ENCODE measurements at regions not wholly inside any gene's neighbourhood (a gene's known extent, or its start where the extent isn't known, plus 50 kb on each side); places are given as distances from the start of the nearest gene placed in this dataset.

DNA sequence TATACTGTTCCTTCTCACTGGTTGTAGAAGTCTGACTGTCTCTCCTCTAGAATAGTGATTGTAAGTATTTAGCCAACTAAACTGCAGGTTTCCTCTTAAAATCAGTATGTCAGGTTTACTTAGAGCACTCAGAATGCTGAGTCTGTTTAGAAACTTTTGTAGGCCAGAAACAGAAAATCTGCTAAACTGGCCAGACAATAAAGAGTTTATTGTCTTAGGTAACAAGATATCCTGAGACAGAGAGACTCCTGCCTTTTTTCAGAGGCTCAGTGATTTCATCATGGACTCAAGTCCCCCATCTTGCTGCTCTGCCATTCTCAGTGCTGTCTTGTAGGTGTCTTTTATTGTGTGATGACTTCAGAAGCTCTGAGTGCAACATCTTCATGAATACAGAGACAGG is 279.0 kb downstream of the MFSD1 start:
- no peak overlapping the region for H3K4me3 ChIP-seq
- no peaks in the 10 kb centered on the region for H3K9me3 ChIP-seq
- H3K4me1 ChIP-seq = no peaks in the 10 kb centered on the region
- no peak for ATAC-seq
- no peak for DNase-seq
- intact Hi-C loops (cut with DNase I) = no loop called here
- TF ChIP-seq, protein P1, sequence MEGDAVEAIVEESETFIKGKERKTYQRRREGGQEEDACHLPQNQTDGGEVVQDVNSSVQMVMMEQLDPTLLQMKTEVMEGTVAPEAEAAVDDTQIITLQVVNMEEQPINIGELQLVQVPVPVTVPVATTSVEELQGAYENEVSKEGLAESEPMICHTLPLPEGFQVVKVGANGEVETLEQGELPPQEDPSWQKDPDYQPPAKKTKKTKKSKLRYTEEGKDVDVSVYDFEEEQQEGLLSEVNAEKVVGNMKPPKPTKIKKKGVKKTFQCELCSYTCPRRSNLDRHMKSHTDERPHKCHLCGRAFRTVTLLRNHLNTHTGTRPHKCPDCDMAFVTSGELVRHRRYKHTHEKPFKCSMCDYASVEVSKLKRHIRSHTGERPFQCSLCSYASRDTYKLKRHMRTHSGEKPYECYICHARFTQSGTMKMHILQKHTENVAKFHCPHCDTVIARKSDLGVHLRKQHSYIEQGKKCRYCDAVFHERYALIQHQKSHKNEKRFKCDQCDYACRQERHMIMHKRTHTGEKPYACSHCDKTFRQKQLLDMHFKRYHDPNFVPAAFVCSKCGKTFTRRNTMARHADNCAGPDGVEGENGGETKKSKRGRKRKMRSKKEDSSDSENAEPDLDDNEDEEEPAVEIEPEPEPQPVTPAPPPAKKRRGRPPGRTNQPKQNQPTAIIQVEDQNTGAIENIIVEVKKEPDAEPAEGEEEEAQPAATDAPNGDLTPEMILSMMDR (IDR thresholded peaks at IDR 0.05) = no peak
- TF ChIP-seq POLR2A (IDR thresholded peaks at IDR 0.05) = no peak
- H3K36me3 ChIP-seq = no peaks in the 10 kb centered on the region
- H3K27me3 ChIP-seq = no peaks in the 10 kb centered on the region
- no peak overlapping the region for H3K27ac ChIP-seq

DNA sequence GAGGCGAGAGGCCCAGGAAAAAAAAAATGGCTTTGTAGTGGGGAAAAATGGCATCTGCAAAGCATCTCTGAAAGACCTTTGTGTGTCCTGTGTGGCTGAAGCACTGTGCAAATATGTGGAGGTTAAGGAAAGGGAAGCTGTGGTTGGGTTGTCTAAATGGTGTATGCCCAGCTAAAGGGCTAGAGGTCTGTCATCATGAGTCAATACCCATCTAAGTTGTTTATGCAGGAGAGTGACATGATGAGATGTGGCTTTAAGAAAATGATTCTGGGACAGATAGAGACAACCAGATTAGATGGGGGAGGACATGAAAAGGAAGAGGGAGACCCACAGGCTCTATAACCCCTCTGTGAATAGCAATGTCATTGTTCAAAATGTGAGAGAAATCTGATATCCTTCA is 280.7 kb downstream of the MFSD1 start:
- no peak for ATAC-seq
- H3K4me1 ChIP-seq = no peaks in the 10 kb centered on the region
- no peaks in the 10 kb centered on the region for H3K36me3 ChIP-seq
- WGBS (ENCODE audit: insufficient coverage, low coverage, low lambda C conversion rate, missing lambda C conversion rate) = 79% methylated on average over 1 of the region's 1 CpG
- H3K9me3 ChIP-seq = no peaks in the 10 kb centered on the region
- H3K4me3 ChIP-seq = no peak overlapping the region
- DNase-seq = no peak
- TF ChIP-seq POLR2A (IDR thresholded peaks at IDR 0.05) = no peak
- TF ChIP-seq, protein P1 (IDR thresholded peaks at IDR 0.05) = no peak
- H3K27me3 ChIP-seq = no peaks in the 10 kb centered on the region
- intact Hi-C loops (cut with DNase I) = no loop called here
- no peak overlapping the region for H3K27ac ChIP-seq

DNA sequence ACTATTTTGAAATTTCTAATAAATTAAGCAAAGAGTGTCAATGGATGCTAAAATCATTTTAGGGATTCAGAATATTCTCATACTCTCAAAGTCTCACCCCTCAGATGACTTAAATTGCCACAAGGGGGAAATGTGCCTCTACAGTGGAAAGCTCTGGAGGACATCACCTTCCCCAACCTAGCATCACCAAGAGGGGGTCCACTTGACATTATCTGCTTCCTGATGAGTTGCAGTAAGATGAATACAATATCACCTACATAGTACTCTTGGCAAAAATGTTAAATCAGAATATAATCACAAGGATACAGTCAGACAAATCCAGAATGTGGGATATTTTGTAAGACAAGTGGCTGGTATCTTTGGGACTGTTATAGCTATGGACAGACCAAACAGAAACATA is 290.1 kb downstream of the MFSD1 start:
- TF ChIP-seq, protein P1 (IDR thresholded peaks at IDR 0.05) = peak in 1 of 4 donors; percentile 23
- no peak for TF ChIP-seq POLR2A (IDR thresholded peaks at IDR 0.05)
- no peak overlapping the region for H3K27ac ChIP-seq
- no peaks in the 10 kb centered on the region for H3K27me3 ChIP-seq
- no peak for DNase-seq
- H3K4me1 ChIP-seq = no peaks in the 10 kb centered on the region
- intact Hi-C loops (cut with DNase I) = no loop called here
- ATAC-seq = no peak
- no peaks in the 10 kb centered on the region for H3K36me3 ChIP-seq
- no peak overlapping the region for H3K4me3 ChIP-seq
- H3K9me3 ChIP-seq = no peaks in the 10 kb centered on the region

DNA sequence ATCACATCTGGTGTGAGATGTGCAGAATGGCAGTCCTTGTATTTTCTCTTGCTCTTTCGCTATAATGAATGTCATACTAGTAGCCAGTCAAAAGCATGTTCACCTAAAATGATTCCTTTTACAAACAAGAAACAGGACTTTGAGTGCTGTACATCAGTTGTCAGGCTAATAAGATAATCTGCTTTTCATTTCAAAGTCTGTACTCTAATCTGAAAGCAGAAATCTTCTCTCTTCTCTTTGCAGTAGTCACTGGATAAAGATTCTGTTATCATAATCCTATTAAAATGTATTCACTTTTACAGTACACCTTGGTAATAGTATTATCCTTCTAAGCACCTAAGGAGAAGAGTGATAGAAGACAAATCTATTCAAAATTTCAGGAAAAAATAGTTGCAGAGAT is 300.1 kb downstream of the MFSD1 start:
- intact Hi-C loops (cut with DNase I) = no loop called here

DNA sequence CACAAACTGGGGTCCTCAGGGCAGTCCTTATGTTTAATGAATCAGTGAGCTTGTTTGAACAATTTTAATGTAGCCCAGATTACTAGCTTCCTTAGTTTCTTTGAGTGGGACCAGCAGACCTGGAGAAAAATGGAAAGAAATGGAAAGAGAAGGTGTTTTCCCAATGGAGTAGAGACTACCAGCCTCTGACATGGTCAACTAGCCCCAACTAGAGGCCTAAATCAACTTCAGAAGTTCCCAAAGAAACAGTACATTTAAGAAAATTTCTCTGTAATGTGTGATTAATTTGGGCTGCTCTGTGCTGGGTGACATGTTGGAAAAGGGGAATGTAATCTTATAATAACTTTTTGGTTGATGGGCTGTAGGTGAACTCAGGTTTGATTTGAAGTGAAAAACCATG is 310.9 kb downstream of the MFSD1 start:
- Histone ChIP-seq H3K27ac (no peak overlapping the region), H3K36me3 (no peaks in the 10 kb centered on the region), H3K4me1 (no peaks in the 10 kb centered on the region), H3K9me3 (no peaks in the 10 kb centered on the region), H3K4me3 (no peak overlapping the region), H3K27me3 (no peaks in the 10 kb centered on the region)
- no peak for TF ChIP-seq POLR2A (IDR thresholded peaks at IDR 0.05)
- TF ChIP-seq, protein P1 (IDR thresholded peaks at IDR 0.05) = no peak
- ATAC-seq = no peak
- intact Hi-C loops (cut with DNase I) = no loop called here
- no peak for DNase-seq

More for the DNA sequence above, 300.1 kb downstream of the MFSD1 start:
- WGBS (ENCODE audit: insufficient coverage, low coverage, low lambda C conversion rate, missing lambda C conversion rate) = 71% methylated on average over 1 of the region's 1 CpG
- H3K36me3 ChIP-seq = no peaks in the 10 kb centered on the region
- no peak overlapping the region for H3K27ac ChIP-seq
- no peak for DNase-seq
- no peaks in the 10 kb centered on the region for H3K9me3 ChIP-seq
- no peaks in the 10 kb centered on the region for H3K4me1 ChIP-seq
- ATAC-seq = no peak
- H3K27me3 ChIP-seq = no peaks in the 10 kb centered on the region
- TF ChIP-seq POLR2A (IDR thresholded peaks at IDR 0.05) = no peak
- TF ChIP-seq, protein P1 (IDR thresholded peaks at IDR 0.05) = no peak
- H3K4me3 ChIP-seq = no peak overlapping the region
